ENCODE measurements at regions not wholly inside any gene's neighbourhood (a gene's known extent, or its start where the extent isn't known, plus 50 kb on each side); places are given as distances from the start of the nearest gene placed in this dataset.
"Not testable (repeated sequence)": the region's sequence is repeated elsewhere in the genome, so short reads cannot be mapped to it uniquely, and the experiment has no call there.

DNA sequence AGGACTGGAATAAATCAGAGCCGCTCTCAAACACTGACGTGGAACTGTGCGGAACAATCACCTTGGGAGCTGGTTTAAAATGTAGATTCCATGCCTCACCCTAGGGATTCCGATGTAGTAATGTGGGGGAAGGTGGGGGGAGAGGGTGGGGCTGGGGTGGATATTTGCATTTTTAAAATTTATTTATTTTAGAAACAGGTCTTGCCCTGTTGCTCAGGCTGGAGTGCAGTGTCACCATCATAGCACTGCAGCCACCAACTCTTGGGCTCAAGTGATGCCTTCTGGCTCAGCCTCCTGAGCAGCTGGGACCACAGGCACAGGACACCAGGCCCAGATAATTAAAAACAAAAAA, 101.9 kb upstream of the SEC22B start:
- DNase-seq (ENCODE audit: low spot score): not testable (repeated sequence)

- DNase-seq (ENCODE audit: low spot score): not testable (repeated sequence)
Measured at GRCh38 chr1:120277428-120278258, 101.3 kb upstream of the SEC22B start.

- not testable (repeated sequence) for DNase-seq (ENCODE audit: low spot score)
Measured at GRCh38 chr1:120276710-120277109, 100.4 kb upstream of the SEC22B start.

- not testable (repeated sequence) for DNase-seq (ENCODE audit: low spot score)
Measured at GRCh38 chr1:120274438-120274837, 98.1 kb upstream of the SEC22B start.

GRCh38 chr1:120273363-120273762, 97.0 kb upstream of the SEC22B start:
- DNase-seq (ENCODE audit: low spot score): not testable (repeated sequence)

- DNase-seq (ENCODE audit: low spot score): not testable (repeated sequence)
Measured at GRCh38 chr1:120272242-120272641, 95.9 kb upstream of the SEC22B start.

DNA sequence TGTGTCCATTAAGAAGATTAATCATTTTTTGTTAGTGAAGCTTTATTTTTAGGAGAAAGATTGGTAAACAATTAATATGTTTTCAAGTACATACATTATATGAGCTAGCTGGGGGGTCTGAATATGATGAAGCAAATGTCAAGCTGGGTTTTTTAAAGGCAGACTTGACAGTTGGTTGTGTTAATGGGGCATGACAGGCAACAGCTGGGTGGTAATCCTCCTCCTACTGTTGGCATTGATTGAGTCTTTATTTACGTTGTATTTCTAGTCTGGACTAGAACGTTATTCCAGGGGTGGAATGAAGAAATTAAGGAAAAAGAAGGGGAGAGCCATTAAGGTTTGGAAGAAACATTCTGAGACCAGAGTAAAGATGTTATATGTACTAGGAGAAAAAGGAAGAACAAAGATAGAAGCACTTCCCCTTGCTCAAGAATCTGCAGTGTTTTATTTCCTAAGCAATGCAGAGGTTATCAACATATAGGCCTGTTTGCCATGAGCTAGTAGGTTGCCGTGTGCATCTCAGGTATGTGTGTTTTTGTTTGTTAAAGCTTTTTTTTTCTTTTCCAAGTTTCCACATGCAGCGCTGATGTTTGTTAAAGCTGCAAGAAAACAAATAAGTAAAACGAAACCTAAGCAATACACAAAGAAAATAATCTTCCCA, 95.4 kb upstream of the SEC22B start:
- not testable (repeated sequence) for DNase-seq (ENCODE audit: low spot score)

- DNase-seq (ENCODE audit: low spot score): not testable (repeated sequence)
Measured at GRCh38 chr1:120267894-120268551, 91.7 kb upstream of the SEC22B start.

DNA sequence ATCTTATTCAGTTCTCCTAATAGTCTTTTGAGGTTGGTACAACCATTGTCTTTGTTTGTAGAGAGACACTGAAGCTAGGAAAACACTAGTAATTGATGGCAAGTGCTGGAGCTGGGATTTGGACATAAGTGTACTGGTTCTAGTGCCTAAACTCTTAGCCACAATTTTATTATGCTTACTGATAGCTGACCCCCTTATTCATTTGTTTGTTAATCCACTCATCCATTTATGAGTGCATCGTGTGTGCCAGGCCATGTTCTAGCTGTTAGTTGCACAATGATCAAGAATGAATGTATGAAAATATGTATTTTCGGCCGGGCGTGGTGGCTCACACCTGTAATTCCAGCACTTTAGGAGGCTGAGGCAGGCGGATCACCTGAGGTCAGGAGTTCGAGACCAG, 88.2 kb upstream of the SEC22B start:
- not testable (repeated sequence) for DNase-seq (ENCODE audit: low spot score)

- DNase-seq (ENCODE audit: low spot score): not testable (repeated sequence)
Measured at GRCh38 chr1:120262791-120263751, 86.8 kb upstream of the SEC22B start.

- not testable (repeated sequence) for DNase-seq (ENCODE audit: low spot score)
Measured at GRCh38 chr1:120257778-120258105, 81.4 kb upstream of the SEC22B start.

DNA sequence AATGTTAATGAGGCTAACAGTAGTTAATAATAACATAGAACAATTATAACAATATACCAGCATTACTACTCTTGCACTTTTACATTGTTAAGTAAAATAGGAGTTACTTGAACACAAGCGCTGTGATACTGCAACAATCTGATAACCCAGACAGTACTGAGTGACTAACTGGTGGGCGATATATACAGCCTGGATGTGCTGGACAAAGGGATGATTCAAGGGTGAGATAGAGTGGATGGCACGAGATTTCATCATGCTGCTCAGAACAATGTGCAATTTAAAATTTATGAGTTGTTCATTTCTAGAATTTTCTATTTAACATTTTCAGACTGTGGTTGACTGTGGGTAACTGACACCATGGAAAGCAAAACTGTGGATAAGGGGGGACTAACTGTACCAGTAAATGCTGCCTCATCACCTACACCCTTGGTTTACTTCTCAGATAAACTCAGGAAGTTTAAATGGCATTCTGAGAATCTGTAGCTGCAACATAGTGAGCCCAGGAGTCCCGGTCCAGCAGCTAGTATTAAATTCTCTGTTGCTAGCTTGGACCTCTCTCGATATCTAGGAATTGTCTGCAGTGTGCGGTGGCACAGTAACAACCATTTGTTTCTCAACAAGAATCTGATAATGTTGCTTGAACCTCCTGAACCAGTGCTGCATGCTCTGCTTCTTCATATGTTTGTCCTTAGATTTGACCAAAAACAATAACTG, 80.9 kb upstream of the SEC22B start:
- DNase-seq (ENCODE audit: low spot score): not testable (repeated sequence)

- not testable (repeated sequence) for DNase-seq (ENCODE audit: low spot score)
Measured at GRCh38 chr1:120250756-120251155, 74.4 kb upstream of the SEC22B start.

DNA sequence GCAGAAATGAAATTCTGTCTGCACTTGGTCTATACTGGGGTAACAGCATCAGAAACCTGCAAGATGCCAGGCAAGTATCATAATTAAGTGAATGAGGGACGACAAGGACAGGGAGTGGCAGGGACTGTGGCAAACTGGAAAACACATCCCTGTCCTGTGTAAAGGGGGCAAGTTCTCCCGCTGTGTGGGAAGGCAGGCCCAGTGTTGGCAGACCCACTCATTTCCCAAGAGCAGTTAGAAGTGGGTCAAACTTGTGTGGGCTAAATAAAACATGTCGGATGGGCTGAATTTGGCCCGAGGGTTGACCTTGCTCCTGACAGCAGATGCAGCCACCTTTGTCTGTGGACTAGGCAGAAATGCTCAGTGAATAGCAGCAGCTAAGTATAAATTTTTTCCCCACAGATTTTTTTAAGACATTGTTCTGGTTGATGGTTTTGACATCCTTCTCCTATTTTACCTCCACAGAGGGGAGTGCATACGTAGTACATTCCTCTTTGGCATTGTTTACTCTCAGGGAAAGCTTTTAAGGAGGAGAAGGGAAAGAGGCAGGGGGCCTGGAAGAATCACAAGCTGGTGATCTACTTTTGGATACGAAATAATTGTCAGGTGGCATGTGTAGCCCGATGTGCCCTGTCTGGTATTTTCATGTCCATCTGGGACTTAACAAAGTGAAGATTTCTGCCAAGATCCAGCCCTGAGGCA, 72.6 kb upstream of the SEC22B start:
- DNase-seq (ENCODE audit: low spot score): not testable (repeated sequence)

GRCh38 chr1:120248203-120248602, 71.9 kb upstream of the SEC22B start:
- not testable (repeated sequence) for DNase-seq (ENCODE audit: low spot score)

GRCh38 chr1:120243867-120244266, 67.5 kb upstream of the SEC22B start:
- DNase-seq (ENCODE audit: low spot score): not testable (repeated sequence)

GRCh38 chr1:120242582-120242981, 66.3 kb upstream of the SEC22B start:
- not testable (repeated sequence) for DNase-seq (ENCODE audit: low spot score)

GRCh38 chr1:120241868-120242267, 65.5 kb upstream of the SEC22B start:
- not testable (repeated sequence) for DNase-seq (ENCODE audit: low spot score)

DNA sequence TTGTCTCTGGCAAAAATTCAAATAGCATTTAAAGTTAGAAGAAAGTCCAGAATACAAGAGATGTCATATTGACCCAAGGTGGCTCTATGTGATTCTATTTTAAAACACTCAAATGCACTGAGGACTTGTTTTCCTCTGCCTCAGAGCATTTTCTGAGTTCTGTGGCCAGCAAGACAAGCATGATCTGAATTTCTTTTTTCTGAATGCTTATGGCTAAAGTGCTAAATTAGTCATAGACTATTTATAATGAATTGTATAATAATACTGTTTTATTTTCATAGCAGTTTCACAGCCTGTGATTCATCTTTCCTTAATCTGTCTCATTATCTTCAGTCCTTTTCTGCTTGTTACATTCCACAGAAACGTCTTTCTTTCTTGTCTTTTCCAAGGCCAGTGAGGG, 63.9 kb upstream of the SEC22B start:
- DNase-seq (ENCODE audit: low spot score): not testable (repeated sequence)

DNA sequence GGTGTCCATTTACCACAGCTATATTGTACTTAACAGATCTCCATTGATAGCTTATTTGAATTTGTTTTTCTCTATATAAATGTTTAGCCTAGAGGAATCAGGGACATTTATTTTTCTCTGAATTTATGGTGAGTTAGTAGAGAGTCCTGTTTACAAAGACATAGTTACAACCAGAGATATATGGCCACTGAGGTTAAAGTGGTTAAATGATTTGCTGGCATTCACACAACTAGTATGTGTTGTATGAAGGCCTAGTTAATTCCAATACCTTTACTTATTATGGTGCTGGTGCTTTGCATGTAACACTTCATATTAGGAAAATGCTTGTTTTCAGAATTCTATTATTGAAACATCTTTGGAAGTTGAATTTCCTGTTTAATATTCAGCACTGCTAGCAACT, 63.0 kb upstream of the SEC22B start:
- DNase-seq (ENCODE audit: low spot score): not testable (repeated sequence)

Data from hematopoietic multipotent progenitor cell treated with erythropoietin and hydrocortisone succinate and interleukin-3 and kit ligand, for 17 days (in vitro differentiated cells).